ENCODE measurements at regions not wholly inside any gene's neighbourhood (a gene's known extent, or its start where the extent isn't known, plus 50 kb on each side); places are given as distances from the start of the nearest gene placed in this dataset.

GRCh38 chr4:23237771-23238170, 545.0 kb downstream of the GBA3 start:
- 41% methylated on average over 3 of the region's 3 CpGs for WGBS
- TF ChIP-seq POLR2AphosphoS5 (IDR thresholded peaks at IDR 0.05), result no peak
- no peak for TF ChIP-seq CTCF (IDR thresholded peaks at IDR 0.05)
- TF ChIP-seq POLR2A (IDR thresholded peaks at IDR 0.05), result no peak

GRCh38 chr4:23235628-23236390, 543.1 kb downstream of the GBA3 start:
- 20% methylated on average over 5 of the region's 5 CpGs for WGBS
- intact Hi-C loops (cut with DNase I), result no loop called here
- H3K9me3 ChIP-seq, result no peaks in the 10 kb centered on the region
- no peak overlapping the region for H3K4me3 ChIP-seq
- no peak for DNase-seq (ENCODE audit: low spot score)
- TF ChIP-seq POLR2AphosphoS5 (IDR thresholded peaks at IDR 0.05) (no peak), CTCF (IDR thresholded peaks at IDR 0.05) (no peak), POLR2A (IDR thresholded peaks at IDR 0.05) (no peak)
- no peak overlapping the region for H3K27ac ChIP-seq
- H3K36me3 ChIP-seq, result no peaks in the 10 kb centered on the region
- H3K27me3 ChIP-seq (replicated peaks; ENCODE audit: insufficient read depth), result no peaks in the 10 kb centered on the region
- H3K4me1 ChIP-seq (replicated peaks), result no peaks in the 10 kb centered on the region

More at GRCh38 chr4:23237771-23238170, 545.0 kb downstream of the GBA3 start:
- Histone ChIP-seq H3K36me3 (no peaks in the 10 kb centered on the region), H3K4me1 (replicated peaks) (no peaks in the 10 kb centered on the region), H3K27ac (no peak overlapping the region), H3K27me3 (replicated peaks; ENCODE audit: insufficient read depth) (no peaks in the 10 kb centered on the region), H3K9me3 (no peaks in the 10 kb centered on the region), H3K4me3 (no peak overlapping the region)
- no peak for DNase-seq (ENCODE audit: low spot score)
- intact Hi-C loops (cut with DNase I), result no loop called here

- intact Hi-C loops (cut with DNase I), result no loop called here
- 89% methylated on average over 4 of the region's 4 CpGs for WGBS
- no peak overlapping the region for H3K27ac ChIP-seq
- H3K4me3 ChIP-seq, result no peak overlapping the region
- no peak for DNase-seq (ENCODE audit: low spot score)
- no peaks in the 10 kb centered on the region for H3K27me3 ChIP-seq (replicated peaks; ENCODE audit: insufficient read depth)
- TF ChIP-seq POLR2A (IDR thresholded peaks at IDR 0.05), result no peak
- TF ChIP-seq CTCF (IDR thresholded peaks at IDR 0.05), result no peak
- no peak for TF ChIP-seq POLR2AphosphoS5 (IDR thresholded peaks at IDR 0.05)
- no peaks in the 10 kb centered on the region for H3K4me1 ChIP-seq (replicated peaks)
- no peaks in the 10 kb centered on the region for H3K36me3 ChIP-seq
- H3K9me3 ChIP-seq, result no peaks in the 10 kb centered on the region
Observed at GRCh38 chr4:23234716-23235115, 542.0 kb downstream of the GBA3 start.

GRCh38 chr4:23234018-23234417, 541.3 kb downstream of the GBA3 start:
- intact Hi-C loops (cut with DNase I), result no loop called here
- Histone ChIP-seq H3K4me1 (replicated peaks) (no peaks in the 10 kb centered on the region), H3K36me3 (no peaks in the 10 kb centered on the region), H3K27me3 (replicated peaks; ENCODE audit: insufficient read depth) (no peaks in the 10 kb centered on the region), H3K27ac (no peak overlapping the region), H3K9me3 (no peaks in the 10 kb centered on the region), H3K4me3 (no peak overlapping the region)
- no peak for DNase-seq (ENCODE audit: low spot score)
- WGBS, result 39% methylated on average over 2 of the region's 2 CpGs
- TF ChIP-seq POLR2AphosphoS5 (IDR thresholded peaks at IDR 0.05) (no peak), POLR2A (IDR thresholded peaks at IDR 0.05) (no peak), CTCF (IDR thresholded peaks at IDR 0.05) (no peak)

- intact Hi-C loops (cut with DNase I), result no loop called here
- Histone ChIP-seq H3K27me3 (replicated peaks; ENCODE audit: insufficient read depth) (no peaks in the 10 kb centered on the region), H3K9me3 (no peaks in the 10 kb centered on the region), H3K4me1 (replicated peaks) (no peaks in the 10 kb centered on the region), H3K36me3 (no peaks in the 10 kb centered on the region), H3K27ac (no peak overlapping the region), H3K4me3 (no peak overlapping the region)
- TF ChIP-seq POLR2A (IDR thresholded peaks at IDR 0.05) (no peak), POLR2AphosphoS5 (IDR thresholded peaks at IDR 0.05) (no peak), CTCF (IDR thresholded peaks at IDR 0.05) (no peak)
- no peak for DNase-seq (ENCODE audit: low spot score)
- WGBS, result 90% methylated on average over 1 of the region's 1 CpG
Observed at GRCh38 chr4:23233596-23233995, 540.9 kb downstream of the GBA3 start.

Data from prostate gland (tissue), 2 donors.